Neural cell (in vitro differentiated cells): ENCODE measurements at regions not wholly inside any gene's neighbourhood (a gene's known extent, or its start where the extent isn't known, plus 50 kb on each side); places are given as distances from the start of the nearest gene placed in this dataset.

Source experiments
- H2AFZ ChIP-seq: fragments of 200-600, 300-800 bp; sonication (generic), shearing (Covaris generic); 2 replicates; pipeline ENCODE4 v1.6.0; 2014; ENCODE audit warnings: low read depth, mild to moderate bottlenecking, antibody characterized with exemption, low read length, moderate library complexity
- H3F3A ChIP-seq: fragments of 200-600 bp; shearing (Covaris generic); 2 replicates; pipeline ENCODE4 v1.6.1; 2016; ENCODE audit warnings: mild to moderate bottlenecking, moderate library complexity, mixed read lengths, antibody characterized with exemption, low read length; ENCODE audit not compliant: insufficient read depth, poor library complexity, severe bottlenecking
- H3K27ac ChIP-seq: fragments of 200-600, 300-800 bp; sonication (generic), shearing (Covaris generic); 2 replicates; pipeline ENCODE4 v1.5.1; 2014; ENCODE audit warnings: mild to moderate bottlenecking, low read length, moderate library complexity
- H3K27me3 ChIP-seq: fragments of 300-800, 200-600 bp; sonication (generic), shearing (Covaris generic); 2 replicates; pipeline ENCODE4 v1.6.0; 2014; ENCODE audit warnings: mild to moderate bottlenecking, low read depth, low read length, moderate library complexity; ENCODE audit not compliant: insufficient read depth
- H3K36me3 ChIP-seq: fragments of 300-800, 200-600 bp; sonication (generic), shearing (Covaris generic); 2 replicates; pipeline ENCODE4 v1.5.1; 2014; ENCODE audit warnings: mild to moderate bottlenecking, antibody characterized with exemption, low read length, moderate library complexity; ENCODE audit not compliant: insufficient read depth
- H3K4me2 ChIP-seq: fragments of 300-800, 200-600 bp; sonication (generic), shearing (Covaris generic); 2 replicates; pipeline ENCODE4 v1.6.0; 2014; ENCODE audit warnings: mild to moderate bottlenecking, low read length
- H3K4me3 ChIP-seq: fragments of 300-800, 200-600 bp; sonication (generic), shearing (Covaris generic); 2 replicates; pipeline ENCODE4 v1.5.1; 2014; ENCODE audit warnings: mild to moderate bottlenecking, low read length, moderate library complexity
- H3K79me2 ChIP-seq: fragments of 200-600 bp; shearing (Covaris generic); replicated peaks from 2 replicates; pipeline ENCODE4 v1.6.0; 2014; ENCODE audit warnings: mild to moderate bottlenecking, low read length, moderate library complexity; ENCODE audit not compliant: insufficient read depth
- H3K9ac ChIP-seq: fragments of 300-800, 200-600 bp; sonication (generic), shearing (Covaris generic); 2 replicates; pipeline ENCODE4 v1.6.1; 2016; ENCODE audit warnings: mild to moderate bottlenecking, low read length, mixed read lengths
- H3K9me2 ChIP-seq: fragments of 200-600 bp; shearing (Covaris generic); 2 replicates; pipeline ENCODE4 v1.6.1; 2016; ENCODE audit warnings: mild to moderate bottlenecking, low read length, mixed read lengths; ENCODE audit not compliant: insufficient read depth
- H3K9me3 ChIP-seq: fragments of 200-600, 300-800 bp; sonication (generic), shearing (Covaris generic); 2 replicates; pipeline ENCODE4 v1.6.1; 2016; ENCODE audit warnings: mild to moderate bottlenecking, mixed run types, low read length, moderate library complexity, mixed read lengths
- H4K20me1 ChIP-seq: fragments of 200-600 bp; shearing (Covaris generic); 2 replicates; pipeline ENCODE4 v1.6.1; 2016; ENCODE audit warnings: mild to moderate bottlenecking, mixed run types; ENCODE audit not compliant: insufficient read depth
- CTCF ChIP-seq: fragments of 450-650 bp; IDR thresholded peaks from 2 replicates; pipeline ENCODE4 v1.5.1; 2014; ENCODE audit warnings: antibody characterized with exemption, mild to moderate bottlenecking, moderate library complexity; ENCODE audit not compliant: poor library complexity, severe bottlenecking
- EP300 ChIP-seq: fragments of 450-650 bp; conservative IDR thresholded peaks from 2 replicates; pipeline ENCODE4 v1.6.1; 2014; ENCODE audit warnings: antibody characterized with exemption, mild to moderate bottlenecking, moderate library complexity; ENCODE audit not compliant: poor library complexity, severe bottlenecking
- EZH2 ChIP-seq: fragments of 200-600, 300-800 bp; shearing (Covaris generic), sonication (generic); IDR thresholded peaks from 2 replicates; pipeline ENCODE4 v1.6.1; 2014; ENCODE audit warnings: antibody characterized with exemption, low read length, borderline replicate concordance, mild to moderate bottlenecking; ENCODE audit not compliant: insufficient read depth, poor library complexity, severe bottlenecking
- MXI1 ChIP-seq: fragments of 450-650 bp; conservative IDR thresholded peaks from 2 replicates; pipeline ENCODE4 v1.6.1; 2014; ENCODE audit warnings: antibody characterized with exemption, mild to moderate bottlenecking; ENCODE audit not compliant: poor library complexity, severe bottlenecking
- POLR2AphosphoS5 ChIP-seq: IDR thresholded peaks from 2 replicates; pipeline ENCODE4 v1.6.1; 2012
- RAD21 ChIP-seq: fragments of 450-650 bp; conservative IDR thresholded peaks from 2 replicates; pipeline ENCODE4 v1.6.1; 2014; ENCODE audit warnings: antibody characterized with exemption, mild to moderate bottlenecking, moderate library complexity
- REST ChIP-seq: IDR thresholded peaks from 2 replicates; pipeline ENCODE4 v1.6.1; 2012; ENCODE audit warnings: borderline replicate concordance
- SMC3 ChIP-seq: fragments of 450-650 bp; conservative IDR thresholded peaks from 2 replicates; pipeline ENCODE4 v1.6.1; 2014; ENCODE audit warnings: antibody characterized with exemption, mild to moderate bottlenecking, moderate library complexity; ENCODE audit not compliant: poor library complexity
- TAF1 ChIP-seq: IDR thresholded peaks from 2 replicates; pipeline ENCODE4 v1.6.1; 2012; ENCODE audit warnings: low read depth

GRCh38 chr10:31705136-31705535 lies 223.5 kb downstream of the ARHGAP12 start:
- H3K4me3 ChIP-seq, result no peak overlapping the region
- no peaks in the 10 kb centered on the region for H3K27me3 ChIP-seq
- H3K4me2 ChIP-seq, result no peak overlapping the region
- no peak overlapping the region for H3K9ac ChIP-seq
- H3K27ac ChIP-seq, result no peak overlapping the region
- no peaks in the 10 kb centered on the region for H3K79me2 ChIP-seq
- H3F3A ChIP-seq, result no peaks in the 10 kb centered on the region
- H3K9me2 ChIP-seq, result no peaks in the 10 kb centered on the region
- H4K20me1 ChIP-seq, result no peaks in the 10 kb centered on the region
- no peak for TF ChIP-seq EP300
- no peak for TF ChIP-seq EZH2
- no peak for TF ChIP-seq REST
- TF ChIP-seq POLR2AphosphoS5, result no peak
- TF ChIP-seq RAD21, result no peak
- no peak for TF ChIP-seq MXI1
- no peak for TF ChIP-seq TAF1
- no peak for TF ChIP-seq CTCF
- TF ChIP-seq SMC3, result no peak
- no peaks in the 10 kb centered on the region for H3K9me3 ChIP-seq
- H2AFZ ChIP-seq, result no peak overlapping the region
- H3K36me3 ChIP-seq, result no peaks in the 10 kb centered on the region

- Histone ChIP-seq H3K9me3 (no peaks in the 10 kb centered on the region), H4K20me1 (no peaks in the 10 kb centered on the region), H3K36me3 (no peaks in the 10 kb centered on the region), H3K79me2 (no peaks in the 10 kb centered on the region), H2AFZ (no peak overlapping the region), H3K9me2 (no peaks in the 10 kb centered on the region), H3K9ac (no peak overlapping the region), H3K4me3 (no peak overlapping the region), H3K4me2 (no peak overlapping the region), H3K27me3 (no peaks in the 10 kb centered on the region), H3F3A (no peaks in the 10 kb centered on the region), H3K27ac (no peak overlapping the region)
- TF ChIP-seq EZH2 (no peak), RAD21 (no peak), REST (no peak), MXI1 (no peak), CTCF (no peak), SMC3 (no peak), TAF1 (no peak), POLR2AphosphoS5 (no peak), EP300 (no peak)
These were observed 224.4 kb downstream of the ARHGAP12 start for GRCh38 chr10:31704195-31704594.
